Upper lobe of left lung (tissue), 4 donors: ENCODE measurements at regions not wholly inside any gene's neighbourhood (a gene's known extent, or its start where the extent isn't known, plus 50 kb on each side); places are given as distances from the start of the nearest gene placed in this dataset.

Source experiments
- CTCF ChIP-seq, 6 experiments: fragments of 450-650 bp in 4 of 6; fragments of 200-600 bp in 2 of 6; sonication (generic) in 2 of 6; IDR thresholded peaks; one replicate each; pipeline ENCODE4 v1.5.1; 2016 to 2019; ENCODE audit warnings: antibody characterized with exemption in 6 of 6
- EP300 ChIP-seq, 4 donors: sonication (generic); formaldehyde crosslinking; IDR thresholded peaks; one replicate each; pipeline ENCODE4 v1.5.1; 2017; ENCODE audit warnings: antibody characterized with exemption in 4 of 4, control low read depth in 2 of 4
- POLR2A ChIP-seq, 4 donors: fragments of 450-650 bp; IDR thresholded peaks; one replicate each; pipeline ENCODE4 v1.5.1; 2016 to 2017; ENCODE audit warnings: antibody characterized with exemption in 4 of 4, mild to moderate bottlenecking in 2 of 4
- POLR2AphosphoS5 ChIP-seq, 2 donors: sonication (generic); formaldehyde crosslinking; IDR thresholded peaks; one replicate each; pipeline ENCODE4 v1.5.1; 2017; ENCODE audit warnings: antibody characterized with exemption in 2 of 2

- no peak for TF ChIP-seq POLR2A (IDR thresholded peaks at IDR 0.05)
- TF ChIP-seq CTCF (IDR thresholded peaks at IDR 0.05) = no peak
- TF ChIP-seq POLR2AphosphoS5 (IDR thresholded peaks at IDR 0.05) = no peak
- TF ChIP-seq EP300 (IDR thresholded peaks at IDR 0.05) = no peak
Observed at GRCh38 chr3:124360155-124360554, 368.2 kb upstream of the ROPN1 start.
